ENCODE measurements at regions not wholly inside any gene's neighbourhood (a gene's known extent, or its start where the extent isn't known, plus 50 kb on each side); places are given as distances from the start of the nearest gene placed in this dataset.

- Histone ChIP-seq H3K4me1 (ENCODE audit: insufficient read depth, low read length) (peaks cover 15% of the 10 kb centered on the region), H3K27ac (ENCODE audit: low read depth, low read length) (no peak overlapping the region)
- 90% methylated on average over 3 of the region's 3 CpGs for WGBS
Observed at GRCh38 chr2:100643467-100643866, 80.7 kb downstream of the PDCL3 start.

GRCh38 chr2:100643906-100644501, 81.2 kb downstream of the PDCL3 start:
- Histone ChIP-seq H3K27me3 (ENCODE audit: insufficient read depth, low read length) (no peaks in the 10 kb centered on the region), H3K9me3 (ENCODE audit: insufficient read depth, low read depth, low read length) (0 out of 2 replicates have a peak, but pooled peaks cover 4% of the 10 kb centered on the region), H3K4me1 (ENCODE audit: insufficient read depth, low read length) (peaks cover 15% of the 10 kb centered on the region), H3K9ac (ENCODE audit: low read depth, low read length) (no peak overlapping the region), H3K36me3 (ENCODE audit: insufficient read depth, low read length) (no peaks in the 10 kb centered on the region), H3K27ac (ENCODE audit: low read depth, low read length) (no peak overlapping the region), H3K4me3 (ENCODE audit: low read length) (no peak overlapping the region)
- whole genome bisulfite sequencing, result 91% methylated on average over 5 of the region's 6 CpGs

More at GRCh38 chr2:100643467-100643866, 80.7 kb downstream of the PDCL3 start:
- 0 out of 2 replicates have a peak, but pooled peaks cover 4% of the 10 kb centered on the region for H3K9me3 ChIP-seq (ENCODE audit: insufficient read depth, low read depth, low read length)
- H3K36me3 ChIP-seq (ENCODE audit: insufficient read depth, low read length), result no peaks in the 10 kb centered on the region
- no peaks in the 10 kb centered on the region for H3K27me3 ChIP-seq (ENCODE audit: insufficient read depth, low read length)
- H3K4me3 ChIP-seq (ENCODE audit: low read length), result no peak overlapping the region
- no peak overlapping the region for H3K9ac ChIP-seq (ENCODE audit: low read depth, low read length)

GRCh38 chr2:100645695-100646429, 83.1 kb downstream of the PDCL3 start:
- WGBS, result 51% methylated on average over 8 of the region's 8 CpGs

GRCh38 chr2:100647709-100648108, 84.9 kb downstream of the PDCL3 start:
- H3K9ac ChIP-seq (ENCODE audit: low read depth, low read length), result no peak overlapping the region
- no peak overlapping the region for H3K27ac ChIP-seq (ENCODE audit: low read depth, low read length)
- 96% methylated on average over 1 of the region's 1 CpG for WGBS
- H3K36me3 ChIP-seq (ENCODE audit: insufficient read depth, low read length), result no peaks in the 10 kb centered on the region
- H3K4me3 ChIP-seq (ENCODE audit: low read length), result no peak overlapping the region
- no peaks in the 10 kb centered on the region for H3K4me1 ChIP-seq (ENCODE audit: insufficient read depth, low read length)
- no peaks in the 10 kb centered on the region for H3K27me3 ChIP-seq (ENCODE audit: insufficient read depth, low read length)
- H3K9me3 ChIP-seq (ENCODE audit: insufficient read depth, low read depth, low read length), result 0 out of 2 replicates have a peak, but pooled peaks cover 4% of the 10 kb centered on the region

More at GRCh38 chr2:100645695-100646429, 83.1 kb downstream of the PDCL3 start:
- no peak overlapping the region for H3K4me3 ChIP-seq (ENCODE audit: low read length)
- 0 out of 2 replicates have a peak, but pooled peaks cover 4% of the 10 kb centered on the region for H3K9me3 ChIP-seq (ENCODE audit: insufficient read depth, low read depth, low read length)
- H3K9ac ChIP-seq (ENCODE audit: low read depth, low read length), result no peak overlapping the region
- no peaks in the 10 kb centered on the region for H3K27me3 ChIP-seq (ENCODE audit: insufficient read depth, low read length)
- no peaks in the 10 kb centered on the region for H3K4me1 ChIP-seq (ENCODE audit: insufficient read depth, low read length)
- H3K36me3 ChIP-seq (ENCODE audit: insufficient read depth, low read length), result no peaks in the 10 kb centered on the region
- no peak overlapping the region for H3K27ac ChIP-seq (ENCODE audit: low read depth, low read length)

GRCh38 chr2:100650151-100650550, 87.4 kb downstream of the PDCL3 start:
- no peaks in the 10 kb centered on the region for H3K4me1 ChIP-seq (ENCODE audit: insufficient read depth, low read length)
- no peaks in the 10 kb centered on the region for H3K9me3 ChIP-seq (ENCODE audit: insufficient read depth, low read depth, low read length)
- no peak overlapping the region for H3K27ac ChIP-seq (ENCODE audit: low read depth, low read length)
- no peak overlapping the region for H3K4me3 ChIP-seq (ENCODE audit: low read length)
- H3K36me3 ChIP-seq (ENCODE audit: insufficient read depth, low read length), result no peaks in the 10 kb centered on the region
- 93% methylated on average over 3 of the region's 3 CpGs for WGBS
- H3K27me3 ChIP-seq (ENCODE audit: insufficient read depth, low read length), result no peaks in the 10 kb centered on the region
- no peak overlapping the region for H3K9ac ChIP-seq (ENCODE audit: low read depth, low read length)

GRCh38 chr2:100653449-100654035, 90.7 kb downstream of the PDCL3 start:
- Histone ChIP-seq H3K27me3 (ENCODE audit: insufficient read depth, low read length) (no peaks in the 10 kb centered on the region), H3K9me3 (ENCODE audit: insufficient read depth, low read depth, low read length) (no peaks in the 10 kb centered on the region), H3K4me3 (ENCODE audit: low read length) (no peak overlapping the region), H3K27ac (ENCODE audit: low read depth, low read length) (no peak overlapping the region), H3K4me1 (ENCODE audit: insufficient read depth, low read length) (no peaks in the 10 kb centered on the region), H3K36me3 (ENCODE audit: insufficient read depth, low read length) (no peaks in the 10 kb centered on the region), H3K9ac (ENCODE audit: low read depth, low read length) (no peak overlapping the region)
- 91% methylated on average over 7 of the region's 7 CpGs for WGBS

- Histone ChIP-seq H3K4me3 (ENCODE audit: low read length) (no peak overlapping the region), H3K9me3 (ENCODE audit: insufficient read depth, low read depth, low read length) (no peaks in the 10 kb centered on the region), H3K4me1 (ENCODE audit: insufficient read depth, low read length) (no peaks in the 10 kb centered on the region), H3K36me3 (ENCODE audit: insufficient read depth, low read length) (no peaks in the 10 kb centered on the region), H3K27me3 (ENCODE audit: insufficient read depth, low read length) (no peaks in the 10 kb centered on the region), H3K27ac (ENCODE audit: low read depth, low read length) (no peak overlapping the region), H3K9ac (ENCODE audit: low read depth, low read length) (no peak overlapping the region)
- 95% methylated on average over 7 of the region's 7 CpGs for WGBS
Observed at GRCh38 chr2:100654611-100655010, 91.8 kb downstream of the PDCL3 start.

GRCh38 chr2:100655446-100655845, 92.7 kb downstream of the PDCL3 start:
- WGBS, result 95% methylated on average over 5 of the region's 5 CpGs
- Histone ChIP-seq H3K9ac (ENCODE audit: low read depth, low read length) (no peak overlapping the region), H3K27me3 (ENCODE audit: insufficient read depth, low read length) (no peaks in the 10 kb centered on the region), H3K4me1 (ENCODE audit: insufficient read depth, low read length) (no peaks in the 10 kb centered on the region), H3K27ac (ENCODE audit: low read depth, low read length) (no peak overlapping the region), H3K4me3 (ENCODE audit: low read length) (no peak overlapping the region), H3K36me3 (ENCODE audit: insufficient read depth, low read length) (no peaks in the 10 kb centered on the region), H3K9me3 (ENCODE audit: insufficient read depth, low read depth, low read length) (no peaks in the 10 kb centered on the region)

GRCh38 chr2:100655936-100656534, 93.2 kb downstream of the PDCL3 start:
- no peak overlapping the region for H3K9ac ChIP-seq (ENCODE audit: low read depth, low read length)
- no peaks in the 10 kb centered on the region for H3K36me3 ChIP-seq (ENCODE audit: insufficient read depth, low read length)
- no peaks in the 10 kb centered on the region for H3K4me1 ChIP-seq (ENCODE audit: insufficient read depth, low read length)
- no peaks in the 10 kb centered on the region for H3K9me3 ChIP-seq (ENCODE audit: insufficient read depth, low read depth, low read length)
- no peaks in the 10 kb centered on the region for H3K27me3 ChIP-seq (ENCODE audit: insufficient read depth, low read length)
- H3K4me3 ChIP-seq (ENCODE audit: low read length), result no peak overlapping the region
- no peak overlapping the region for H3K27ac ChIP-seq (ENCODE audit: low read depth, low read length)
- 95% methylated on average over 5 of the region's 5 CpGs for WGBS

- no peaks in the 10 kb centered on the region for H3K4me1 ChIP-seq (ENCODE audit: insufficient read depth, low read length)
- H3K36me3 ChIP-seq (ENCODE audit: insufficient read depth, low read length), result no peaks in the 10 kb centered on the region
- H3K27me3 ChIP-seq (ENCODE audit: insufficient read depth, low read length), result no peaks in the 10 kb centered on the region
- H3K9ac ChIP-seq (ENCODE audit: low read depth, low read length), result no peak overlapping the region
- H3K4me3 ChIP-seq (ENCODE audit: low read length), result no peak overlapping the region
- H3K9me3 ChIP-seq (ENCODE audit: insufficient read depth, low read depth, low read length), result no peaks in the 10 kb centered on the region
- H3K27ac ChIP-seq (ENCODE audit: low read depth, low read length), result no peak overlapping the region
- WGBS, result 92% methylated on average over 3 of the region's 4 CpGs
Observed at GRCh38 chr2:100658017-100658416, 95.2 kb downstream of the PDCL3 start.

All from HUES64 (cell line).